ENCODE measurements at regions not wholly inside any gene's neighbourhood (a gene's known extent, or its start where the extent isn't known, plus 50 kb on each side); places are given as distances from the start of the nearest gene placed in this dataset.

DNA sequence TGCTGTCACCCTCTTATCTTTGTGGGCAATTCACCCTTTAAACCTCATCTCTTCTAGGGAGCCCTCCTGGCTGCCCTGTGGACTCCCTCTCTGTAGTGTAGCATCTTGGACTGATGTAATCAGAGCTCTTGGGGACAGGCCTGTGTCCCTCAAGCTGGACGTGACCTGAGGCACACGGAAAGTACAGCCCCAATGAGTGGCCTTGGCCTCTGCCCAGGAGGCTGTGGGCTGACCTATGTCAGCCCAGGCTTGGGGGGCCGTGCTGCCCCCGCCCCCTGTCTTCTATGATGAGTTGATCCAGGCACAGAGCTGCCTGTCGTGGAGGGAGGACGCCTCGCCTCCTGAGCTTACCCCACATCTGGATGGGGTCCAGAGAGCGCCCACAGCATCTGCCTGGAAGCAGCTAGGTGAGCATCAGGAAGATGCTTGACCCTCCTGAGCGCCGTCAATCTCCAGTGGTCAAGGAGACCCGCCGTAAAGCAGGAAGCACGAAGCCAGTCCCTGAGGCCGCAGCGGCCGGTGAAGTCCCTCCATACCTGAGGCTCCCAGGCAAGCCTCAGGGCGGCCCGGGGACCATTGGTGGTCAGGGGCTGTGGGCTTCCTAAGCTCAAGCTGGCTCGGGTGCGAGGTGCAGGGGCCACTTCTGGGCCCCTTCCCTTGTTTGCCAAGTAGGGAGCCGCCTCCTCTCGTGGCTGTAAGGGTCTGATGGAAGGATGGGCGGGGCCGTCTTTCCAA lies 1136.9 kb downstream of the BRD1 start:
- H2AFZ ChIP-seq (ENCODE audit: low read depth, low read length, poor library complexity, severe bottlenecking), result no peak overlapping the region
- no peak for ATAC-seq
- no peaks in the 10 kb centered on the region for H3K79me2 ChIP-seq (ENCODE audit: insufficient read depth, low read length)
- H3K9ac ChIP-seq (ENCODE audit: low read length), result no peak overlapping the region
- TF ChIP-seq POLR2A (IDR thresholded peaks at IDR 0.05; ENCODE audit: borderline replicate concordance, extremely low read depth, insufficient read depth, insufficient read length) (no peak), RAD21 (IDR thresholded peaks at IDR 0.05; ENCODE audit: low read depth) (no peak), JUND (IDR thresholded peaks at IDR 0.05) (no peak), YY1 (IDR thresholded peaks at IDR 0.05; ENCODE audit: extremely low read depth, insufficient replicate concordance, low read depth, low read length) (no peak), SIN3A (IDR thresholded peaks at IDR 0.05; ENCODE audit: low read depth) (no peak), SRF (IDR thresholded peaks at IDR 0.05; ENCODE audit: low read depth) (no peak), CEBPB (IDR thresholded peaks at IDR 0.05; ENCODE audit: low read depth) (no peak), EZH2phosphoT487 (IDR thresholded peaks at IDR 0.05; ENCODE audit: borderline replicate concordance) (no peak), EGR1 (IDR thresholded peaks at IDR 0.05; ENCODE audit: low read depth) (no peak), ZFX (IDR thresholded peaks at IDR 0.05) (no peak)
- TF ChIP-seq, protein P1, sequence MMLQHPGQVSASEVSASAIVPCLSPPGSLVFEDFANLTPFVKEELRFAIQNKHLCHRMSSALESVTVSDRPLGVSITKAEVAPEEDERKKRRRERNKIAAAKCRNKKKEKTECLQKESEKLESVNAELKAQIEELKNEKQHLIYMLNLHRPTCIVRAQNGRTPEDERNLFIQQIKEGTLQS (IDR thresholded peaks at IDR 0.05), result no peak
- TF ChIP-seq, protein P2, sequence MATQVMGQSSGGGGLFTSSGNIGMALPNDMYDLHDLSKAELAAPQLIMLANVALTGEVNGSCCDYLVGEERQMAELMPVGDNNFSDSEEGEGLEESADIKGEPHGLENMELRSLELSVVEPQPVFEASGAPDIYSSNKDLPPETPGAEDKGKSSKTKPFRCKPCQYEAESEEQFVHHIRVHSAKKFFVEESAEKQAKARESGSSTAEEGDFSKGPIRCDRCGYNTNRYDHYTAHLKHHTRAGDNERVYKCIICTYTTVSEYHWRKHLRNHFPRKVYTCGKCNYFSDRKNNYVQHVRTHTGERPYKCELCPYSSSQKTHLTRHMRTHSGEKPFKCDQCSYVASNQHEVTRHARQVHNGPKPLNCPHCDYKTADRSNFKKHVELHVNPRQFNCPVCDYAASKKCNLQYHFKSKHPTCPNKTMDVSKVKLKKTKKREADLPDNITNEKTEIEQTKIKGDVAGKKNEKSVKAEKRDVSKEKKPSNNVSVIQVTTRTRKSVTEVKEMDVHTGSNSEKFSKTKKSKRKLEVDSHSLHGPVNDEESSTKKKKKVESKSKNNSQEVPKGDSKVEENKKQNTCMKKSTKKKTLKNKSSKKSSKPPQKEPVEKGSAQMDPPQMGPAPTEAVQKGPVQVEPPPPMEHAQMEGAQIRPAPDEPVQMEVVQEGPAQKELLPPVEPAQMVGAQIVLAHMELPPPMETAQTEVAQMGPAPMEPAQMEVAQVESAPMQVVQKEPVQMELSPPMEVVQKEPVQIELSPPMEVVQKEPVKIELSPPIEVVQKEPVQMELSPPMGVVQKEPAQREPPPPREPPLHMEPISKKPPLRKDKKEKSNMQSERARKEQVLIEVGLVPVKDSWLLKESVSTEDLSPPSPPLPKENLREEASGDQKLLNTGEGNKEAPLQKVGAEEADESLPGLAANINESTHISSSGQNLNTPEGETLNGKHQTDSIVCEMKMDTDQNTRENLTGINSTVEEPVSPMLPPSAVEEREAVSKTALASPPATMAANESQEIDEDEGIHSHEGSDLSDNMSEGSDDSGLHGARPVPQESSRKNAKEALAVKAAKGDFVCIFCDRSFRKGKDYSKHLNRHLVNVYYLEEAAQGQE (IDR thresholded peaks at IDR 0.05; ENCODE audit: low read depth), result no peak
- TF ChIP-seq, protein P3, sequence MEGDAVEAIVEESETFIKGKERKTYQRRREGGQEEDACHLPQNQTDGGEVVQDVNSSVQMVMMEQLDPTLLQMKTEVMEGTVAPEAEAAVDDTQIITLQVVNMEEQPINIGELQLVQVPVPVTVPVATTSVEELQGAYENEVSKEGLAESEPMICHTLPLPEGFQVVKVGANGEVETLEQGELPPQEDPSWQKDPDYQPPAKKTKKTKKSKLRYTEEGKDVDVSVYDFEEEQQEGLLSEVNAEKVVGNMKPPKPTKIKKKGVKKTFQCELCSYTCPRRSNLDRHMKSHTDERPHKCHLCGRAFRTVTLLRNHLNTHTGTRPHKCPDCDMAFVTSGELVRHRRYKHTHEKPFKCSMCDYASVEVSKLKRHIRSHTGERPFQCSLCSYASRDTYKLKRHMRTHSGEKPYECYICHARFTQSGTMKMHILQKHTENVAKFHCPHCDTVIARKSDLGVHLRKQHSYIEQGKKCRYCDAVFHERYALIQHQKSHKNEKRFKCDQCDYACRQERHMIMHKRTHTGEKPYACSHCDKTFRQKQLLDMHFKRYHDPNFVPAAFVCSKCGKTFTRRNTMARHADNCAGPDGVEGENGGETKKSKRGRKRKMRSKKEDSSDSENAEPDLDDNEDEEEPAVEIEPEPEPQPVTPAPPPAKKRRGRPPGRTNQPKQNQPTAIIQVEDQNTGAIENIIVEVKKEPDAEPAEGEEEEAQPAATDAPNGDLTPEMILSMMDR (IDR thresholded peaks at IDR 0.05 in 2 of 3, conservative IDR thresholded peaks at IDR 0.05 in 1 of 3; ENCODE audit: borderline replicate concordance in 1 of 3, insufficient read depth in 1 of 3, low read depth in 2 of 3, low read length in 2 of 3), result no peak
- TF ChIP-seq, protein P4, sequence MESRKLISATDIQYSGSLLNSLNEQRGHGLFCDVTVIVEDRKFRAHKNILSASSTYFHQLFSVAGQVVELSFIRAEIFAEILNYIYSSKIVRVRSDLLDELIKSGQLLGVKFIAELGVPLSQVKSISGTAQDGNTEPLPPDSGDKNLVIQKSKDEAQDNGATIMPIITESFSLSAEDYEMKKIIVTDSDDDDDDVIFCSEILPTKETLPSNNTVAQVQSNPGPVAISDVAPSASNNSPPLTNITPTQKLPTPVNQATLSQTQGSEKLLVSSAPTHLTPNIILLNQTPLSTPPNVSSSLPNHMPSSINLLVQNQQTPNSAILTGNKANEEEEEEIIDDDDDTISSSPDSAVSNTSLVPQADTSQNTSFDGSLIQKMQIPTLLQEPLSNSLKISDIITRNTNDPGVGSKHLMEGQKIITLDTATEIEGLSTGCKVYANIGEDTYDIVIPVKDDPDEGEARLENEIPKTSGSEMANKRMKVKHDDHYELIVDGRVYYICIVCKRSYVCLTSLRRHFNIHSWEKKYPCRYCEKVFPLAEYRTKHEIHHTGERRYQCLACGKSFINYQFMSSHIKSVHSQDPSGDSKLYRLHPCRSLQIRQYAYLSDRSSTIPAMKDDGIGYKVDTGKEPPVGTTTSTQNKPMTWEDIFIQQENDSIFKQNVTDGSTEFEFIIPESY (IDR thresholded peaks at IDR 0.05; ENCODE audit: extremely low read depth, insufficient replicate concordance, low read length), result no peak
- ChIA-PET POLR2A (no interaction called here), RAD21 (ENCODE audit: low non-redundant PET in 1 of 2, low total read pairs in 2 of 2, uncharacterized antibody in 2 of 2, unreplicated experiment in 2 of 2) (no interaction called here), CTCF (no interaction called here)
- peaks cover 0 to 5% of the 10 kb centered on the region in 2 experiments; a peak in 1 of 4 replicates for H3K9me3 ChIP-seq (ENCODE audit: control insufficient read depth in 1 of 2, insufficient read depth in 1 of 2, low read depth in 1 of 2, low read length in 2 of 2)
- no peak for DNase-seq (ENCODE audit: low read depth, low spot score)
- no peaks in the 10 kb centered on the region for H3K9me2 ChIP-seq (ENCODE audit: insufficient read depth)
- H4K20me1 ChIP-seq (ENCODE audit: insufficient read depth), result no peaks in the 10 kb centered on the region
- no peaks in the 10 kb centered on the region for H3K4me1 ChIP-seq (ENCODE audit: control insufficient read depth in 1 of 2, insufficient read depth in 2 of 2, low read length in 2 of 2)
- H3K27me3 ChIP-seq (ENCODE audit: insufficient read depth, low read length), result no peaks in the 10 kb centered on the region
- H3K27ac ChIP-seq (ENCODE audit: low read depth, low read length), result no peak overlapping the region
- no TSS peak for BruUV-seq (replicated peaks)
- H3K36me3 ChIP-seq (ENCODE audit: control insufficient read depth in 1 of 2, insufficient read depth in 2 of 2, low read length in 2 of 2), result no peaks in the 10 kb centered on the region
- H3K4me3 ChIP-seq (replicated peaks in 1 of 2; ENCODE audit: low read depth in 1 of 2, low read length in 2 of 2), result no peak overlapping the region
- H3K4me2 ChIP-seq (ENCODE audit: low read length), result no peak overlapping the region
- intact Hi-C loops (cut with micrococcal nuclease), result no loop called here
